Smooth muscle cell (in vitro differentiated cells): ENCODE measurements at regions not wholly inside any gene's neighbourhood (a gene's known extent, or its start where the extent isn't known, plus 50 kb on each side); places are given as distances from the start of the nearest gene placed in this dataset.

Source experiments
- DNase-seq: peaks from one replicate; lab custom pipeline; 2025; ENCODE audit not compliant: unreplicated experiment; lab: John Stamatoyannopoulos, UW
- H2AFZ ChIP-seq: fragments of 200-600 bp; sonication (generic); 2 replicates; pipeline ENCODE4 v1.6.0; 2016; ENCODE audit warnings: antibody characterized with exemption, low read depth, mild to moderate bottlenecking
- H3F3A ChIP-seq: fragments of 200-600 bp; sonication (generic); 2 replicates; pipeline ENCODE4 v1.6.0; 2017; ENCODE audit warnings: antibody characterized with exemption, low read depth
- H3K27ac ChIP-seq: fragments of 200-600 bp; sonication (generic); 2 replicates; pipeline ENCODE4 v1.5.1; 2016; ENCODE audit warnings: low read depth, mild to moderate bottlenecking
- H3K27me3 ChIP-seq: fragments of 200-600 bp; sonication (generic); 2 replicates; pipeline ENCODE4 v1.6.1; 2016; ENCODE audit warnings: low read depth, mild to moderate bottlenecking
- H3K36me3 ChIP-seq: fragments of 200-600 bp; sonication (generic); 2 replicates; pipeline ENCODE4 v1.5.1; 2016; ENCODE audit warnings: low read depth
- H3K4me1 ChIP-seq: fragments of 200-600 bp; sonication (generic); 2 replicates; pipeline ENCODE4 v1.5.1; 2016; ENCODE audit warnings: low read depth
- H3K4me2 ChIP-seq: fragments of 200-600 bp; sonication (generic); 2 replicates; pipeline ENCODE4 v1.6.0; 2016; ENCODE audit warnings: mild to moderate bottlenecking
- H3K4me3 ChIP-seq: fragments of 200-600 bp; sonication (generic); 2 replicates; pipeline ENCODE4 v1.5.1; 2016; ENCODE audit warnings: mild to moderate bottlenecking
- H3K79me2 ChIP-seq: fragments of 200-600 bp; sonication (generic); 2 replicates; pipeline ENCODE4 v1.6.0; 2016; ENCODE audit warnings: low read depth, mild to moderate bottlenecking
- H3K9ac ChIP-seq: fragments of 200-600 bp; sonication (generic); 2 replicates; pipeline ENCODE4 v1.6.0; 2016; ENCODE audit warnings: low read depth
- H3K9me3 ChIP-seq: fragments of 200-600 bp; sonication (generic); replicated peaks from 2 replicates; pipeline ENCODE4 v1.5.1; 2016; ENCODE audit warnings: low read depth
- H4K20me1 ChIP-seq: fragments of 200-600 bp; sonication (generic); 2 replicates; pipeline ENCODE4 v1.6.0; 2016; ENCODE audit warnings: low read depth
- WGBS: methylation state at CpG from one replicate; pipeline ENCODE4 v1.1.7; 2016; ENCODE audit warnings: low lambda C conversion rate; 5-methylcytosine and 5-hydroxymethylcytosine counted together
- TF ChIP-seq, protein P1 (sequence below): fragments of 200-600 bp; sonication (generic); IDR thresholded peaks from 2 replicates; pipeline ENCODE4 v1.5.1; 2017; ENCODE audit warnings: borderline replicate concordance, mild to moderate bottlenecking, antibody characterized with exemption; ENCODE audit not compliant: insufficient read depth, poor library complexity, severe bottlenecking

DNA sequence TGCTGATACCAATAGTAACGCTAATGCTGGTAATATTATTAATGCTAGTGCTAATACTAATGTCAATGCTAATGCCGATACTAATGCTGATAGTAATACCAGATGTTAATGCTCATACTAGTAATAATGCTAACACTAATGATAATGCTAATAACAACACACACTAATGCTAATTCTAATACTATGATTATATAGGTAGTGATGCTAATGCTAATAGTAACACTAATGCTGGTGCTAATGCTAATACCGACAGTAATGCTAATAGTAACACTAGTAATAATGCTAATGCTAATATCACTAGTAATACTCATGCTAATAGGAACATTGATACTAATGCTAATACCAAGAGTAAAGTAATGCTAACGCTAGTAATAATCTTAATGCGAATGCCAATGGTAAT, 406.4 kb upstream of the RNF32 start:
- Histone ChIP-seq H3K9ac (no peak overlapping the region), H3K79me2 (no peaks in the 10 kb centered on the region), H3K36me3 (no peaks in the 10 kb centered on the region), H3K9me3 (no peaks in the 10 kb centered on the region), H4K20me1 (no peaks in the 10 kb centered on the region), H3F3A (no peaks in the 10 kb centered on the region), H3K4me1 (no peaks in the 10 kb centered on the region), H3K27me3 (no peaks in the 10 kb centered on the region), H3K27ac (no peak overlapping the region), H2AFZ (no peak overlapping the region), H3K4me3 (no peak overlapping the region), H3K4me2 (no peak overlapping the region)
- 94% methylated on average over 5 of the region's 5 CpGs for WGBS
- TF ChIP-seq, protein P1, sequence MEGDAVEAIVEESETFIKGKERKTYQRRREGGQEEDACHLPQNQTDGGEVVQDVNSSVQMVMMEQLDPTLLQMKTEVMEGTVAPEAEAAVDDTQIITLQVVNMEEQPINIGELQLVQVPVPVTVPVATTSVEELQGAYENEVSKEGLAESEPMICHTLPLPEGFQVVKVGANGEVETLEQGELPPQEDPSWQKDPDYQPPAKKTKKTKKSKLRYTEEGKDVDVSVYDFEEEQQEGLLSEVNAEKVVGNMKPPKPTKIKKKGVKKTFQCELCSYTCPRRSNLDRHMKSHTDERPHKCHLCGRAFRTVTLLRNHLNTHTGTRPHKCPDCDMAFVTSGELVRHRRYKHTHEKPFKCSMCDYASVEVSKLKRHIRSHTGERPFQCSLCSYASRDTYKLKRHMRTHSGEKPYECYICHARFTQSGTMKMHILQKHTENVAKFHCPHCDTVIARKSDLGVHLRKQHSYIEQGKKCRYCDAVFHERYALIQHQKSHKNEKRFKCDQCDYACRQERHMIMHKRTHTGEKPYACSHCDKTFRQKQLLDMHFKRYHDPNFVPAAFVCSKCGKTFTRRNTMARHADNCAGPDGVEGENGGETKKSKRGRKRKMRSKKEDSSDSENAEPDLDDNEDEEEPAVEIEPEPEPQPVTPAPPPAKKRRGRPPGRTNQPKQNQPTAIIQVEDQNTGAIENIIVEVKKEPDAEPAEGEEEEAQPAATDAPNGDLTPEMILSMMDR = no peak
- DNase-seq = no peak

DNA sequence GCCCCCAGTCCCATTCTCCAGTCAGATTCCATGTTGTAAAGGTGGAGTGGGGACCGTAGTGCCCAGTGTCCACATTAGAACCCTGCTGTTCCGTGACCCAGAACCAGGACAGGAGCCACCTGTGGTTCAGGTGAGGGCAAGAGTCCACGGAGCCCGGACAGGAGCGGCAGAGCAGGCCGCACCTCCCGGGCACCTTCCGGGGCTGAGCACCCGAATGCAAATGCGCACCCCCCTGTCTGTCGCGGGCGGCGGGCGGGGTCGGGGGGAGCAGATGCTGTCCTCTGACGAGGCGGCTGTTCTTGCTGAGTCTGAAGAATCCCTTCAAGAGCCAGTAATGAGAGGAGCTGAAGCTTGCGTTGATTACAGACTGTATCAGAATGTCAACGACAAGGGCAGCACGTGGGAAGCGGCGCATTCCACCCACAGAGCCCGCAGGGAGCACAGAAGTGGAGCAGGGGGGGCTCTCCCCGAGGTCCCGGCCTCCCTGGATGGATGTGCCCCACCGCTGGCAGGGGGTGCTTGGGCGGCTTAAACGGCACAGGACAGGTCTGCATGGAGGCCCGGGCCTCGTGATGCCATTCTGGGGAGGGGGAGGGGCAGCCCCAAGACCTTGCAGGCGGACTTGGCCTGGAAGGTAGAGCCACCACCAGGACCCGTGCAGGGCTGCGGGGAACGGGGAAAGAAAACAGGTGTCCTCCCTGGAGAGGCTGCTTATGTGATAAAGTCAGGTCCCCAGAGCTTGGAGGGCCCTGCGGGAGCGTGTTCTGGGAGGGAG, 407.5 kb upstream of the RNF32 start:
- no peaks in the 10 kb centered on the region for H3K79me2 ChIP-seq
- no peaks in the 10 kb centered on the region for H3F3A ChIP-seq
- H4K20me1 ChIP-seq = no peaks in the 10 kb centered on the region
- no peak for DNase-seq
- no peak overlapping the region for H3K27ac ChIP-seq
- H3K9me3 ChIP-seq = no peaks in the 10 kb centered on the region
- H2AFZ ChIP-seq = no peak overlapping the region
- no peaks in the 10 kb centered on the region for H3K36me3 ChIP-seq
- 92% methylated on average over 37 of the region's 37 CpGs for WGBS
- no peaks in the 10 kb centered on the region for H3K4me1 ChIP-seq
- TF ChIP-seq, protein P1 = no peak
- H3K27me3 ChIP-seq = no peaks in the 10 kb centered on the region
- no peak overlapping the region for H3K4me2 ChIP-seq
- H3K4me3 ChIP-seq = no peak overlapping the region
- H3K9ac ChIP-seq = no peak overlapping the region

DNA sequence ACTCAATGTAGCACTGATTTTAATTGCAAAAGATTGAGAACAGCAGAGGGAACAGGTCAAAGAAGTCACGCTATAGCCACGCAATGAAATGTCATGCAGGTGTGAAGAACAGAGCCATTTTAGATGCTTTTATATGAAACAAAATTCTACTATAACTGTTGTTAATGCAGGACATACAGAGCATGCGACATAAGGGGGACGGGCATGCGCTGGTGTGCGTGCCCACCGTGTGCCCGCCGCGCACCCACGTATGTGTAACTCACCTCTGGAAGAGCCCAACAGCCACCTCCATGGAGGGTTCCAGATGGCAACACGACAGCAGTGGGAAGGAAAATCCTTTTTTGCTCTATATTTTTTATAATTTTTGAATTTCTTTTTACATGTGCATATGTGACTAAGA, 410.0 kb upstream of the RNF32 start:
- Histone ChIP-seq H3K4me3 (no peak overlapping the region), H3K9ac (no peak overlapping the region), H3K36me3 (no peaks in the 10 kb centered on the region), H3K4me2 (no peak overlapping the region), H4K20me1 (no peaks in the 10 kb centered on the region), H3K27ac (no peak overlapping the region), H2AFZ (no peak overlapping the region), H3K4me1 (no peaks in the 10 kb centered on the region), H3F3A (no peaks in the 10 kb centered on the region), H3K9me3 (no peaks in the 10 kb centered on the region), H3K79me2 (no peaks in the 10 kb centered on the region), H3K27me3 (no peaks in the 10 kb centered on the region)
- TF ChIP-seq, protein P1 = no peak
- DNase-seq = no peak
- WGBS = 92% methylated on average over 12 of the region's 12 CpGs

DNA sequence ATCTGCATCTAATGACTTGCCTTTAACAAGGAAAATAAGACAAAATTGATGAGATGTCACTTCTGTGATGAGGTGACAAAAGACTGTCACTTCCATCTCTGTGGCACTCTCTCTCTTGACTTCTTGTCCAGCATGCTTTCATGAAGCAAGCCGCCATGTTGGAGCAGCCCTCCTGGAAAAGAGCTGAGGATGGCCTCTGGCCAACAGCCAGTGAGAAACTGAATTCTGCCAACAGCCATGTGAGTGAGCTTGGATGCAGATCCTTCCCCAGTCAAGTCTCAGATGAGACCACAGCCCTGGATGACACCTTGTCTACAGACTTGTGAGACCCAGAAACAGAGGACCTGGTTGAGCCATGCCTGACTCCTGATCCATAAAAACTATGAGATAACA, 412.6 kb upstream of the SHH start:
- no peak overlapping the region for H3K4me3 ChIP-seq
- no peak overlapping the region for H3K9ac ChIP-seq
- DNase-seq = no peak
- H3K79me2 ChIP-seq = no peaks in the 10 kb centered on the region
- 100% methylated on average over 1 of the region's 1 CpG for WGBS
- H2AFZ ChIP-seq = no peak overlapping the region
- H3F3A ChIP-seq = no peaks in the 10 kb centered on the region
- no peak overlapping the region for H3K27ac ChIP-seq
- no peaks in the 10 kb centered on the region for H4K20me1 ChIP-seq
- no peaks in the 10 kb centered on the region for H3K4me1 ChIP-seq
- no peaks in the 10 kb centered on the region for H3K36me3 ChIP-seq
- no peak overlapping the region for H3K4me2 ChIP-seq
- no peaks in the 10 kb centered on the region for H3K27me3 ChIP-seq
- TF ChIP-seq, protein P1 = no peak
- no peaks in the 10 kb centered on the region for H3K9me3 ChIP-seq
